SK-N-MC (cell line): ENCODE measurements at regions not wholly inside any gene's neighbourhood (a gene's known extent, or its start where the extent isn't known, plus 50 kb on each side); places are given as distances from the start of the nearest gene placed in this dataset.

Source experiments
- EZH2 ChIP-seq: fragments of 200-600 bp; sonication (generic); IDR thresholded peaks from one replicate; pipeline ENCODE4 v1.6.1; 2017; ENCODE audit warnings: antibody characterized with exemption
- FOXP2 ChIP-seq: optimal IDR thresholded peaks from 2 replicates; pipeline ENCODE3; 2011; ENCODE audit warnings: mild to moderate bottlenecking, moderate library complexity; ENCODE audit not compliant: insufficient read depth; ENCODE audit errors: extremely low read length, control extremely low read depth
- POLR2AphosphoS5 ChIP-seq: IDR thresholded peaks from 2 replicates; pipeline ENCODE4 v1.6.1; 2012; ENCODE audit warnings: mild to moderate bottlenecking, low read depth, low read length, borderline replicate concordance

GRCh38 chr5:67873935-67874334 lies 341.6 kb upstream of the PIK3R1 start:
- TF ChIP-seq POLR2AphosphoS5 (no peak), EZH2 (no peak), FOXP2 (no peak)
